GM19239 (cell line): ENCODE measurements at regions not wholly inside any gene's neighbourhood (a gene's known extent, or its start where the extent isn't known, plus 50 kb on each side); places are given as distances from the start of the nearest gene placed in this dataset.
"Not testable (repeated sequence)": the region's sequence is repeated elsewhere in the genome, so short reads cannot be mapped to it uniquely, and the experiment has no call there.

Source experiments
- DNase-seq: peaks from one replicate; pipeline ENCODE4 v3.0.0; 2011; ENCODE audit warnings: low spot score; ENCODE audit not compliant: insufficient read length
- FAIRE-seq: peaks from 2 replicates; lab custom pipeline; 2011; peaks lifted over from hg19 to GRCh38; lab: Jason Lieb, UNC

DNA sequence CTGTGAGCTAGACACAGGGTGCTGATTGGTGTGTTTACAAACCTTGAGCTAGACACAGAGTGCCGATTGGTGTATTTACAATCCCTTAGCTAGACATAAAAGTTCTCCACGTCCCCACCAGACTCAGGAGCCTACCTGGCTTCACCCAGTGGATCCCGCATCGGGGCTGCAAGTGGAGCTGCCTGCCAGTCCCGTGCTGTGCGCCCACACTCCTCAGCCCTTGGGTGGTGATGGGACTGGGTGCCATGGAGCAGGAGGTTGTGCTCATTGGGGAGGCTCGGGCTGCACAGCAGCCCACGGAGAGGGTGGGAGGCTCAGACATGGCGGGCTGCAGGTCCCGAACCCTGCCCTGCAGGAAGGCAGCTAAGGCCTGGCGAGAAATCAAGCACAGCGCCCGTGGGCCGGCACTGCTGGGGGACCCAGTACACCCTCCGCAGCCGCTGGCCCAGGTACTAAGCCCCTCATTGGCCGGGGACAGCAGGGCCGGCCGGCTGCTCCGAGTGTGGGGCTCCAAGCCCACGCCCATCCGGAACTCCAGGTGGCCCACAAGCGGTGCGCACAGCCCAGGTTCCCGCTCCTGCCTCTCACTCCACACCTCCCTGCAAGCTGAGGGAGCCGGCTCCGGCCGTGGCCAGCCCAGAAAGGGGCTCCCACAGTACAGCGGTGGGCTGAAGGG, 158.6 kb downstream of the SPIN4 start:
- not testable (repeated sequence) for DNase-seq, FAIRE-seq

DNA sequence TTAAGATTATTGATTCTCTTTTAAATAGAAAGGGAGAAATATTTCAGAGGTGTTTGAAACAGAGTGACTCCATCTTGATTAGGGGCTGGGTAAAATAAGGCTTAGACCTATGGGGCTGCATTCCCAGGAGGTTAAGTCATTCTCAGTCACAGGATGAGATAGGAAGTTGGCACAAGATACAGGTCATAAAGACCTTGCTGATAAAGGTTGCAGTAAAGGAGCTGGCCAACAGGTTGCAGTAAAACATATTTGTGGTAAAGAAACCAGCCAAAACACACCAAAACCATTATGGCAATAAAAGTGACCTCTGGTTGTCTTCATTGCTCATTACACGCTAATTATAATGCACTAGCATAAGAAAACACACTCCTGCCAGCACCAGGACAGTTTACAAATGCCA, 165.0 kb downstream of the SPIN4 start:
- no peak for DNase-seq
- no peak for FAIRE-seq

DNA sequence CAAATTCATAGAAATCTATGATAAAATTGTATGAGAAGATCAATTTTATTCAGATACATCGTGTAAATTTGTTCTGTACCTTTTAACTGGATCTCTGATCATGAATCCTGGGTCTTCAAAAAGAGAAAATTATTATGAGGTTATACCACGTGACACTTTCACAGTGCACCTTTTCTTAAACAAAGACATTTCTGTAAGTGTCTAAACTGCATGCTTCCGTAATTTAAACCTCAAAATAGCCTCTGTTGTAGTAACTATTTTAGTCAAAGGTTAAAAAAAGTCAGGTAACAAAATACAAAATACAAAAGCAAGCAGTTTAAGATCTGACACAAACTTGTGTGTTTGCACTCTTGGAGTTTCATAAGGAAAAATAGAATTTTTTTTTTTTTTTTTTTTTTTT, 171.3 kb downstream of the SPIN4 start:
- not testable (repeated sequence) for FAIRE-seq, DNase-seq

DNA sequence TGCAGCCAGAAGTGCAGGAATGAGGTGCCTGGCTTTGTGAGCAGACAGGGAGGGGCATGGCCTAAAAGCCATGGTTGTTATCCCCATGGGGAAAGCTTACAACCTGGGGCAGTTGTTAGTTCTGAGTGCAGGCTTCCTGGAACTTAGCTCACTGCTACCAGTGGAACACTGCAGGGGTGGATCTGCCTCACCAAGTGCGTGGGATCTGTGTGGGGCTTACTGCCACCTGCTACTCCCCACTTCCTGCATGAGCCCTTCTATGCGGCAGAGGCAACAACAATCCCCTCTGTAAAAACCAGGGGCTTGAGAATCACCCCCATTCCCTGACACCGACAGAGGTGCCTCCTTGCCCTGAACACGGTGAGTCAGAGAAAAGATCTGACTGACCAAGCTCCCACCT, 174.6 kb downstream of the SPIN4 start:
- not testable (repeated sequence) for FAIRE-seq, DNase-seq

DNA sequence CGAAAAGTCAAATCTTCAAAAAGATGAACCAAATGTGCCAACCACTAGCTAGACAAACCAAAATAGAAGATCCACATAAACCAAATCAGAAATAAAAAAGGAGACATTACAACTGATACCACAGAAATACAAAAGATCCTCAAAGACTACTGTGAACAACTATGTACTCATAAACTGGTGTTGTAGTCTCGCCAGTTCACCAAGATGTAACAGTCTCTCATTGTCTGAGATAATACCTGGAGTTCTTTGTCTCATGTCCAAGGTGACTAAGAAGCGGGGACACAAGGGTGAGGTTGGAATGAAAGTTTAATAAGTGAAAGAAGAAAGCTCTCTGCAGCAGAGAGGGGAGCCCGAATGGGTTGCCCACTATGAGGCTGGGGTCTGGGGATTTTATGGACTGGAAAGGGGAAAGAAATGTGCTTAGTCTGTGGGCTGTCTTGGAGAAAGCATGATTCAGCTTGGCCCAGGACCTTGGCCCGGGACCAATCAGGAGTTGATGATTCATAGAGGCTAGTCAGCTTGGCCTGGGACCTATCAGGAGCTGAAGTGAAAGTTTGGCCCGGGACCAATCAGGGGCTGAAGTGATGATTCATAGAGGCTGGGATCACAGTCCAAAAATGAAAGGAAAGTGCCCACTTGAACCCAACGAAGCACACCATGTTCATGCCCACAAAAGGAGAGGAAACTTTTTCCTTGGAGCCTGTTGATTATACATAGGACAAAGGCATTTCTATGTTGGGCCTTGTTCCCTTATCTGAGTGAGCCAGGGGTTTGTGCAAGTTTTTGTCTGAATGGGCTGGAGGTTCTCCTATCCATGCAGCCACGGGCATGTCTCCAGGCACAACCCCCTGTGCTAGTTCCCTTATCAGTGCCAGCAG, 177.1 kb downstream of the SPIN4 start:
- not testable (repeated sequence) for DNase-seq, FAIRE-seq

DNA sequence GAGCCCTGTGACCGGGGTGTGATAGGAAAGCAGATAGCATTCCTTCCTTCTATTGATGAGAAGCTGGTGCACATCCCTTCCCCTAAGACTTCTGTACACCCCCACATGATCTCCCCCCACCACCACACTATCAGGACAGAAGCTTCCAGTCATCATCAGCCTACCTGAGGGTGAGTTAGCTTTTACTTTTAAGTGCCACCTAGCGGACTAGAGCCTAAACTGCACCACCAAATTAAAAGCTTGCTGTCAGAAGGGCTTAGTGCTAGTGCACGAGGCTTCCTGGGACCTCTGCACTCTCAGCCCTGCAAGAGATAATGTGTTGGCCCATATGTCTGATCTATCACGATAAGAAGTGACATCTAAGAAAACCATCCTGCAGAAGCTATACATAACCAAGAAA, 181.7 kb downstream of the SPIN4 start:
- FAIRE-seq, DNase-seq: not testable (repeated sequence)

DNA sequence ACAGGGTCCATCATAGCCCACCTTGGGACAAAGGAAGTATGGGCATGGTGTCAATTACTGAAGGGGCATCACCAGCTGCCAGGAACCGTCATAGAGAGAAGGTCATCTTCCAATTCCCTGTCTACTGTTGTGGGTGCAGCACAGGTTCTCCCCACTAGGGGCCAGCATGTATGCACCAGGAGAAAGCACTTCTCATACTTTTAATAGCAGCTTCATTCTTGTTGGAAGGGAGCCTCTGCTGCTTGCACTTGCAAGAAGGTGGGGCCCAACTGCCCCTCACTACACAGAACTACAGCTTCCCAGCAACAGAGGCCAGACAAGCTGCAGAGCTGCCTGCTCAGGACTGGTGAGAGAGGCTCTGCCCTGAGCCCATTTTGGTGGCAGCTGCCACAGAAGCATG, 182.2 kb downstream of the SPIN4 start:
- DNase-seq, FAIRE-seq: not testable (repeated sequence)

DNA sequence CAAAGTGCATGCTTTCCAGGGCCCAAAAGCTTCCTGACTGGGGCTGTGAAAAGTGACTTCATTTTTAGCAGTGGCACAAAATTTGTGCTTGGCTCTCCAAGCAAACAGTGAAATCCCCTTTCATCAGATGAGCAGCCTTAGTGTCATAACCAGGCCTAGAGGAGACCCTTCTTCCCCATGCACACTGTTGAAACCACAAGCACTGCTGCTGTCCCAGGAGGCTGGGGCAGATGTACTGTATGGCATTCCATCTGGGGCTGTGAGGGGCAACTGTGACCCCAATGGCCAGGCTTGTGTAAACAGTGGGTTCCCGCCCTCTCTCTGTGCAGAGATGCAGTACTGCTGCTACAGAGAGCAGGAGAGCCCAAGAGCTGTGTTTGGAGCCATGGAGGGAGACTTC, 184.1 kb downstream of the SPIN4 start:
- not testable (repeated sequence) for FAIRE-seq, DNase-seq

DNA sequence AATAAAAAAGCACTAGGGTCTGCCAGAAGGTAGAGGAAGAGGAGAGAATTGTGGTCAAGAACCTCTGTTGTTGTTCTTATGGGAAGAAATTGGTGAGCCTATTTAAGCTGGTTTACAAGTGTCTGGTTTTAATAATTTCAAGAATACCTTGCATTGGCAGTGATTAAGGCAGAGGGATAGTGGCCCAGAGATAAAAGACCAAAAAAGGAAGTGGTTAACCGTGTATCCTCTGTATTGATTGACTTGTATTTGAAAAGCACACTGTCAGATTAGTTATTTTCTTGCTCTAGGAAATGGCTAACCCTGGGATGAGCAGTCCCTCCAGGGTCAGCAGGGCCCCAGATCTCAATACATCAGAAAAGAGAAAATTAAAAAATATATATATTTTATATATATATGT, 190.1 kb downstream of the SPIN4 start:
- not testable (repeated sequence) for FAIRE-seq, DNase-seq

DNA sequence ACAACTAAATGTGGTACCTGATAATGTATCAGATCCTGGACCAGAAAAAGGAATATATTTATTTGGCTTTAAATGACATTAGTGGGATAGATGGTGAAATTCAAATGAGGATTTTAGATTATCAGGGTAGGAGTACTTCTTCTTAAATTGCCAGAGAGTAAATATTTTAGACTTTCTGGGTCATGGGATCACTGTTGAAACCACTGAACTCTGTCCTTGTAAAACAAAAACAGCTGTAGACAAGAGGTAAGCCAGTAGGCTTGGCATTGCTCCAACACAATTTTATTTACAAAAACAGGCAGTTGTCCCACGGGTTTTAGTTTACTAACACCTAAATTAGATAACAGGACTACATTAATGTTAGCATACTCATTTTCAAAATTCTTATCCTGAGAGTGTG, 190.8 kb downstream of the SPIN4 start:
- not testable (repeated sequence) for FAIRE-seq, DNase-seq

DNA sequence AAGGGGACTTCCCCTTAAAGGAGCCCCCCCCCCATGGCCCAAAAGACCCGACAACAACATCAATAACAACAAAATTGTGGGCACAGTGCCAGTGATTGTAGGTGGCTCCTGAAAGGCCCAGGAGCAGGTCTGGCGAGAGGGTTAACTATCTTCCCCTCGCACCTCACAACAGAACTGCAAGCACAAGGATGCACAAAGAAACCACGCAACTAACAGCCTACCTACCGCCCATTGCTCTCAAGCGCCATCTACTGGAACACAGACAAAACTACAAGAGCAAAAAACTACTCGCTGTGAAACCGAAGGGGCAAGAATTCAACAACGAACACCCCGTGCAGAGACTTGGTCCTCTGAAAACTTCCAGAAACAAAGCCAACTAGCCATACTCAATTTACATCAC, 205.6 kb downstream of the SPIN4 start:
- DNase-seq, FAIRE-seq: not testable (repeated sequence)

DNA sequence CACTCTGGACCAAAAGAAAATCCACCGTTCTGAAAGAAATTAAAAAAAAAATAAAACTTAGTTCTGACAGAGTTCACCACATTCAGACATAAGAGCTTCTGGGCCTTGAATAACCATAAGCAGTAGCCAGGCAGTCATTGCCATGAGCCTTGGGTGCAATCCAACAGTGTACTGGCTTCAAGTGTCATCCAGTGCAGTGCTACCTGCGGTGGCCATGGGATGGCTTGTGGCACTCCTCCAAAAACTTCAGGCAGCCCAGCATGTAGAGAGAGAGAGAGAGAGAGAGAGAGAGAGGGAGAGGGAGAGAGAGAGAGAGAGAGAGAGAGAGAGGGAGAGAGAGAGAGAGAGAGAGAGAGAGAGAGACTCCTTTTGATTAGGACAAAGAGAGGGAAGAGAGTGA, 208.5 kb downstream of the SPIN4 start:
- FAIRE-seq, DNase-seq: not testable (repeated sequence)

DNA sequence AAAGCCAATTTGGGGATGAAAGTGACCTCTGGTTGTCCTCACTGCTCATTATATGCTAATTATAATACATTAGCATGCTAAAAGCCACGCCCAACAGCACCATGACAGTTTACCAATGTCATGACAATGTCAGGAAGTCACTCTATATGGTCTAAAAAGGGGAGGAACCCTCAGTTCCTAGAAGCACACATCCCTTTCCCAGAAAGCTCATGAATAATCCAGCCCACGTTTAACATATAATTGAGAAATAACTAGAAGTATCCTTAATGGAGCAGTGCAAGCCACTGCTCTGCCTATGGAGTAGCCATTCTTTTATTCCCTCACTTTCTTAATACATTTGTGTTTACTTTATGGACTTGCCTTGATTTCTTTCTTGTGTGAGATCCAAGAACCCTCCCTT, 215.3 kb downstream of the SPIN4 start:
- DNase-seq, FAIRE-seq: not testable (repeated sequence)

DNA sequence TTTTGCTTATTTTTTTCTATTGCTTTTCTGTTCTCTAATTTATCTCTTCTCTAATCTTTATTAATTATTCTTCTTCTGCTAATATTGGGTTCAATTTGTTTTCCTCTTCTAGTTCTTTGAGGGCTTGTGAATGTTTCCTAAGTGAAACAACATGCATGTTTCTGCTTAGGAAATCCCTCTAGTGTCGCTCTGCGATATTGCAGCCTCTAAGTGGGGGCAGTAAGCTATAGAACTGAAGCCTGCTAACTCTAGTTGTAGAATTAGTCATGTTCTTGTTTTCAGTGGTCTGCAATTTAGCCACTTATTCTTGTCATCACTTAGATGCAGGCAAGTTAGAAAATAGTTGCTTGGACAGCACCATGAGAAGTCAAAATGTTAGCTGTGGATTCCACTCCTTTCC, 222.6 kb downstream of the SPIN4 start:
- no peak for DNase-seq

DNA sequence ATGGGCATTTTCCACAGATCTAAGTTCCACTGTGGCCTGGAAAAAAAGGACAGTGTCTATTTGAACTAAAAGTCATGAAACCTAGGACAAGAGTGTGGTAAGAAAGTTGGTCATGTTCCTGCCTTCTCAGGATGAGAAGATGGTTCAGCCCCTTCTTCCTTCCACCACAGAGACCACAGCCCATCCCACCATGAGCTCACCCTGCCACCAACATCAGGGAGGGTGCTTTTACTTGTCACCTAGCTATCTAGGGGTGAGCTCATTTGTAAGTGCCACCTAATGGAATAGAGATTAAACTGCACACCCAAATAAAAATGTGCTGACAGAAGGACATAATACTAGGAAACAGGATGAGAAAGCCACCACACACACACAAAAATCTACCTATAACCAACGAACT, 235.9 kb downstream of the SPIN4 start:
- DNase-seq, result no peak

More for the DNA sequence above, 222.6 kb downstream of the SPIN4 start:
- FAIRE-seq, result peak; percentile 95

DNA sequence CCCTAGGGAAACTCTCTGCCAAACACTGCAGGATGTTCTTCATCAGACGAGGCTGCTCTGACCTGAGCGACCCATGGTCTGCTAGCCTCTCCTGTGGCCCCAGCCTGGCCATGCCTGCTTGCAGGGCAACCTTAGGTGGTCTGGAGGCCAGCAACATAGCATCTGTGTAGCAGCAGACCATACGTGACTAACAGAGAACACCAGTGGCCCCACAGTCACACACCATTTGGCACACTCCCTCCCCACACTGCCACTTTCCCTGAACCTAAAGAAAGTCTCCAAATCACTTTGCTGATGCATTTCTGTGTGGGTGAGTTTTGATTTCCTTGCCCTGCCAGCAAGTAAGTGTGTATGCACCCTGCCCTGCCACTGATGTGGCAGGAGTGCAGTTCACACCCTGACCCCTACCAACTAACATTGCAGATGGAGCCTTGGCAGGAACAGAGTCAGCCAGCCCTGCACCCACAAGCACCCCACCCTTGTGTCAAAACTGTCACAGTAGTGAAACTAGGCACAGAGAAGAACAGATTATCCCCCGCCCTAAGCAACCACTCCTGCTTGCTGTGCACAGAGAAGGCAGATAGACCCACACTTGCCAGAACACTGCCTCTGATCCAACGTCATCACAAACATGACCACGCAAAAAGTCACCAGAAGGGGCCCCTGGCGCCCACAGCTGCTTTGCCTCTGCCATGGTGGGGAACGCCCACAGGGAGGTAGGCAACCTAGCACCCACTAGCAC, 249.1 kb downstream of the SPIN4 start:
- DNase-seq (no peak), FAIRE-seq (no peak)

More for the DNA sequence above, 235.9 kb downstream of the SPIN4 start:
- FAIRE-seq, result no peak

DNA sequence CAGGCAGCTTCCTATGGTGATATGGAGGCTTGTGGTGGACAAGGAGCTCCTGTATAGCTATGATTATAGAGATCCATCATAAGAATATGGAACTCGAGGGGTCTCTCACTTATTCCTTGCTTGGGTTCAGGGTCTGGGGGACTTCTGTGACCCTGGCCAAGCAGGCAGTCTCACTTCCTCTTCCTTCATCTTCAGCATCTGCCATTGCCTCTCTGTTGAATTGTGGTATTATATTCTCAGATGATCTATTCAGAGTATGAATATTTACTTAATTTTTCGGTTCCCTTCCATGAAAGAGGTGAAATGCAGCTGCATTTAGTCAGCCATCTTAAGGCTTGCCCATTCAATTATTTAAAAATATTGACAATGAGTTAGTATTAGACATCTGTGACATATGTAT, 292.9 kb downstream of the SPIN4 start:
- FAIRE-seq, result no peak

DNA sequence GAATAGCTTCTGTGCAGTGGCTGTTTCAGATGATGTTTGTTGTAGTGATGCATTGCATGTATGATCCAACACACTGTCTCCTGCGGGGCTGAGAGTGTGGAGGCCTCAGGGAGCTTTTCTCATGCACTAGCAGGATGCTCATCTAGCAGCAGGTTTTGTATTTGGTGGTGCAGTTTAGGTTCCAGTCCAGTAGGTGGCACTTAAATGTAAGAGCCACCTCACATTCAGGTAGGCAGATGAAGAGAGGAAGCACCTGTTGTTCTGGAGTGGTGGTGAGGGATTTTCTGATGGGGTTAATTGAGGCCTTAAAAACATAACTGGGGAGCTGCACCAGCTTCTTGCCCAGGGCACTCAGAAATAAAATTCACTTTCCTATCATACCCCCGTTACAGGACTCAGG, 300.9 kb downstream of the SPIN4 start:
- DNase-seq (no peak), FAIRE-seq (no peak)

More for the DNA sequence above, 292.9 kb downstream of the SPIN4 start:
- DNase-seq, result no peak

DNA sequence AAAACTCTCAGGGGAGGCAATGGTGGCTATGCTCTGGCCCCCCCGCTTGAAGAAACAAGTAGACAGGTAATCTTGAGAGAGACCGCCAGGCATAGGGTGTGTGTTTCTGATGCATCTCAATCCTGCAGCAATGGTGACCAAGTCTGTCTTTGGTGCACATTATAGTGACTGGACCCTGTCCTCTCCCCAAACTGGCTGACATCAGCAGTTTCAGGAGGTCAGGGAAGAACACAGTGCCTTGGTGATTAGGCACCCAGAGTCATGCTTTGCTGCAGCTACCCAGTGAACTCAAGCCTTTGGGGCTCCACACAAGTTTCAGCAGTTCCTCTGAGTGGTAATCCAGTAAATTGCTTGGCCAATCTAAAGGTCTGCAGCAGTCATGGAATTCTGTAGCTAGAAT, 318.3 kb downstream of the SPIN4 start:
- FAIRE-seq (no peak), DNase-seq (no peak)

DNA sequence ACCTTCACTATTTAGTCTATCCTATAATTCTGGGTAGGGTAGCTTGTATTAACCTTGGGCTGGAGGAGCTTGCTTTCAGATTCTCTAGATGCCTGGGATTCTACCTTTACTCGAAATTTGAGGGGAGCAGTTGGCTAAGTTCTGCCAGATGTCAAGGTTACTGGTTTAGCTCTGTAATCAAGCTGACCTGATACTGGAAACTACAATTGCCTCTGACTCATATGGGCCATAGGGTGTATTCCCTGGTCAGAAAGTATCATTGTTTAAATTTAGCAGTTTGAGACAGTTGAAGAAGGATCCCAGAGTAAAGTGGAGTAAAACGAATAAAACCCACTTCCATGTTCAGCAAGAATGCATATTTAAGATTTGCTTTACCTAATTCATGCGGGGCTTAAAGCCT, 337.6 kb downstream of the SPIN4 start:
- DNase-seq, result no peak
- FAIRE-seq, result no peak
